ENCODE measurements at regions not wholly inside any gene's neighbourhood (a gene's known extent, or its start where the extent isn't known, plus 50 kb on each side); places are given as distances from the start of the nearest gene placed in this dataset.
"Not testable (repeated sequence)": the region's sequence is repeated elsewhere in the genome, so short reads cannot be mapped to it uniquely, and the experiment has no call there.

- DNase-seq = no peak
Observed at GRCh38 chr2:129797489-129798300, 181.8 kb upstream of the RAB6C start.

GRCh38 chr2:129798301-129798581 is 181.2 kb upstream of the RAB6C start:
- DNase-seq = no peak

GRCh38 chr2:129798626-129799025 is 180.8 kb upstream of the RAB6C start:
- DNase-seq = no peak

- DNase-seq = no peak
Observed at GRCh38 chr2:129799036-129799958, 180.2 kb upstream of the RAB6C start.

- DNase-seq = no peak
Observed at GRCh38 chr2:129800285-129800684, 179.2 kb upstream of the RAB6C start.

GRCh38 chr2:129800686-129801085 is 178.8 kb upstream of the RAB6C start:
- no peak for DNase-seq

GRCh38 chr2:129801575-129801974 is 177.9 kb upstream of the RAB6C start:
- DNase-seq = peak; percentile 80

DNA sequence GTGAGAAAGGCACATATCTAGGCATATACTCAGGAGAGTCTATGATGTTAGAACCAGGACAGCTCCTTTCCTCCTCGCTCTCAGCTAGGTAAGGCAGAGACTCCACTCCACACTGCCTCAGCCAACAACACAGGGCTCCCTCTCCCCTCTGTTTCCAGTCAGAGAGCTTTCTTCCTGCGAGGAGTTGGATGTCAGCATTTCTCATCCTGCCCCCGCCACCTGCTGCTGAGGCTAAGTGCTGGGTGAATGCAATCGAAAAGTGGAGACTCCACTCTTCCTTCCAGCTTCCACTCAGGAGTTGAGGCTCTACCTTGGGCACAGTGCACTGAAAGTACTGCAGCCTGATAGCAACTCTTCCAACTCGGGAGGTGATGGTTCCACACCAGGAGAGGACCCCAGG is 177.2 kb upstream of the RAB6C start:
- DNase-seq = peak; percentile 52

- DNase-seq = peak; percentile 57
Observed at GRCh38 chr2:129803032-129803431, 176.4 kb upstream of the RAB6C start.

GRCh38 chr2:129803871-129804270 is 175.6 kb upstream of the RAB6C start:
- DNase-seq = no peak

DNA sequence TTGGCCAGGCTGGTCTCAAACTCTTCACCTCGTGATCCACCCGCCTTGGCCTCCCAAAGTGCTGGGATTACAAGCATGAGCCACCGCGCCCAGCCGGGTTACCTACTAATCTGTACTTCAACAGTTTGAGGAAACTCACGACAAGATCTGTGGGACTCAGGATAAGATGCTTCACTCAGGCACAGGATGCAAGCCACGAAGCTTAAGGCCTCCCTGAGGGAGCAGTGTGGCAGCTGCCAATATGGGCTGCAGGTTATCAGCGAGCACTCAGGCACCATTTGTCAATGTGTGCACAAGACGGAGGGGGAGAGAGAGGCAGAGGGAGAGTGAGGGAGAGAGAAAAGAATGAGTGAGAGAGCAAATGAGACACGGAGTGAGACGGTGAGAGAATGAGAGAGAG is 173.6 kb upstream of the RAB6C start:
- DNase-seq = no peak

DNA sequence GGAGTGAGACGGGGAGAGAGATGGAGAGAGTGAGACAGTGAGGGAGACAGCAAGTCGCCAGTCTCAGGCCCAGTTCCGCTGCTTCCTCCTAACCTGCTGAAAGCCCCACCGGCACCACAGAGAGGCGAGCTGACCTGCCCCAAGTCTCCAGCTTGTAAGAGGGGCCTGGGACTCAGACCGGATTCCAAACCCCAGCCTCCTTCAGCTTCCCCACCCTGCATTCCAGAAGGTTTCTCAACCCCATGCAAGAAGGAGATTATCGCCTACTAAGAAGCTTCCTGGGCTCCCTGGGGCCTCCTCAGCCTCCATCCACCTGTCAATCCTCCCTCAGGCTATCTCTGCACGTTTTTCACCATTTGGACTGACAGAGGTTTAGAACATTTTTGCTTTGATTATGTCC is 173.1 kb upstream of the RAB6C start:
- DNase-seq = no peak

GRCh38 chr2:129806990-129807389 is 172.5 kb upstream of the RAB6C start:
- DNase-seq = no peak

DNA sequence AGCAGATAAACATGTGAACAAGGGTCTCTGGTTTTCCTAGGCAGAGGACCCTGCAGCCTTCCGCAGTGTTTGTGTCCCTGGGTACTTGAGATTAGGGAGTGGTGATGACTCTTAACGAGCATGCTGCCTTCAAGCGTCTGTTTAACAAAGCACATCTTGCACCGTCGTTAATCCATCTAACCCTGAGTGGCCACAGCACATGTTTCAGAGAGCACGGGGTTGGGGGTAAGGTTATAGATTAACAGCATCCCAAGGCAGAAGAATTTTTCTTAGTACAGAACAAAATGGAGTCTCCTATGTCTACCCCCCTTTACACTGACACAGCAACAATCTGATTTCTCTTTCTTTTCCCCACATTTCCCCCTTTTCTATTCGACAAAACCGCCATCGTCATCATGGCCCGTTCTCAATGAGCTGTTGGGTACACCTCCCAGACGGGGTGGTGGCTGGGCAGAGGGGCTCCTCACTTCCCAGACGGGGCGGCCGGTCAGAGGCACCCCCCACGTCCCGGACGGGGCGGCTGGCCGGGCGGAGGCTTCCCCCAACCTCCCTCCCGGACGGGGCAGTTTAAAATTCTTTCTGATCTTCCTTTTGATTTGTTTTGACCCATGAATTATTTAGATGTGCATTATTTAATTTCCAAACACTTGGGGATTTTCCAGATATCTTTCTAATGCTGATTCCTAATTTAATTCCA is 171.7 kb upstream of the RAB6C start:
- DNase-seq = not testable (repeated sequence)

GRCh38 chr2:129810521-129810920 is 168.9 kb upstream of the RAB6C start:
- no peak for DNase-seq

GRCh38 chr2:129812071-129812470 is 167.4 kb upstream of the RAB6C start:
- peak; percentile 27 for DNase-seq

GRCh38 chr2:129812654-129813053 is 166.8 kb upstream of the RAB6C start:
- no peak for DNase-seq

DNA sequence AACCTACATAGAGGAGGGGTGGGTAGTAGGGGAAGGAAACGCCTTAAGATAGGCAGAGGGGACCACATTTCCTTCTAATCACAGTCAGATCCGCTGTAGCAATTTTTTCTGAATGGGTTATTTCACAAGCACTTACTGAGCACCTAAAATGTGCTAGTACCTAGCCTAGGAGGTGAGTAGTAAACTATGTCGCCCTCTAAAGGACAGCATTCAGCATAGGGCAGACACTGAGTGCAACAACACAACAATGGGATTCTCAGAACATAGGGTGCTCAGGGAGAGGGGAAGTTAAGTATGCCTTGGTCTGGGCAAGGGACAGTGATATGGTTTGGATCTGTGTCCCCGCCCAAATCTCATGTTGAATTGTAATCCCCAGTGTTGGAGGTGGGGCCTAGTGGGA is 166.1 kb upstream of the RAB6C start:
- DNase-seq = no peak

DNA sequence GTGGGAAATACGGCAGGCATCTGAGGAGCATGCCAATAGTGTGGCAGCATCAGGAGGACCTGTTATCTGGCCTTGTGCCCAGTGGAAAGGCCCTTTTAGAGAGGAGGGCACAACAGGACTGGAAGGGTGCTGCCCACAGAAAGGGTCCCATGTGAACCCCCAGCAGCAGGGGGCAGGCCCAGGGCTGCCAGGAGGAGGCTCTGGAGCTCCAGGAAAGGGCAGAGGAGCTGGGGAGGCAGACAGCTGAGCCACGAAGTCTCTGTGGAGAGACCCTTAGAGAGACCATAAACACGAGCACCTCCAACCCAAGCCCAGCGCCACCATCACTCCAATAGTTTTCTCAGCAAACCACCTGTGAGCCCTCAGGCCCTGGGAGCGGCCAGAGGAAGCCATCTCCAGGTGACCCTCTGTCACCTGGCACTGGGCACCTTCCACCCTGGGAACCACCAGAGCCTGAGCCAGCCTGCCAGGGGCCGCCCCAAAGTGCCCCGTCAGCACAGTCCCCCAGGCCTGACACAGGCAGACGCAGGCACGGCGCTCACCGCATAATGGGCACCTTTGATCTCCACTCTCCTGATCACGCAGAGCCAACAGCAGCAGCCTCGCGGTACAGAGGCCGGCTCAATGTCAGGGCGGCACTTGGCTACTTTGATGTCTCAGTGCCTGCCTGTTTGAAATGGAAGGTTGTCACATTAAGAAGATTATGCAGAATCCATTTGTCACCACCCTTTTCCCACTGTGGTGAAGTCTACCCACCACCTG is 162.5 kb upstream of the RAB6C start:
- no peak for DNase-seq

GRCh38 chr2:129819855-129820254 is 159.6 kb upstream of the RAB6C start:
- no peak for DNase-seq

- no peak for DNase-seq
Observed at GRCh38 chr2:129820908-129821307, 158.6 kb upstream of the RAB6C start.

DNA sequence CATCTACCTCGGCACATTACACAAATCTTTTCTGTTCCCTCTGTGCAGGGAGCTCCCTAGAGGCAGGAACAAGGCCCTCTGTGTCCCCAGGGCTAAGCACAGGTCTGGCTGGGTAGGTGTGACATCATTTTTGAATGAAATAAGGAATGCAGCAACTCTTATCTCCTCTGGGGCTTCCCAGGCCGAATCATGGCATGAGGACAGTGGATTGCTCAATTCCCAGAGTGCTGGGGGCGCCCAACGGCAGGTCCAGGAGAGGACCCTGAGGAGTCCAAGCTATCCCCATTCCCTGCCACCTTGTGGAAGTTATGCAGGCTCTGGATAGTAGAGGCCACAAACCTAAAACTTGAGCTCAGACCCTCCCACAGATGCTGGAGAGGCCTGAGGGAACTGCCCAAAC is 158.0 kb upstream of the RAB6C start:
- DNase-seq = no peak

DNA sequence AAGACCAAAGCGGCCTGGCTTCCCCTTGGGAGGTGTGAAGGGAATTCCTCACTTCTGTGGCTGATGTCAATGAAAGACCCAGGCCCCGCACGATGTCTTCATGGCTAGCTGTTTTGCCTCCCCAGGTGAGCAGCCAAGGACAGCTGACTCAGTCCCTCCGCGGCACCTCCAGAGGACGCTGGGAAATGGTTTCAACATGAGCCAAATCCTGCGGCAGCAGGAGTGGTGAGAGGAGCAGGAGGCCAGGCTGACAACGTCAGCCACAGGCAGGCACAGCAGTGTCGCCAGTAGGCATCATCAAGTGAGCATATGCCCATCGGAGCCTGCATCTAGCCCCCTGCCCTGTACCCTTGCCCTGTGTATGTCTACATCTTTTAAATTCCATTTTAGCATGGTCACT is 156.4 kb upstream of the RAB6C start:
- DNase-seq = no peak

Measured in NCI-H345 (cell line).